GM21723 (cell line): ENCODE measurements at regions not wholly inside any gene's neighbourhood (a gene's known extent, or its start where the extent isn't known, plus 50 kb on each side); places are given as distances from the start of the nearest gene placed in this dataset.
"Not testable (repeated sequence)": the region's sequence is repeated elsewhere in the genome, so short reads cannot be mapped to it uniquely, and the experiment has no call there.

Experiments used
- ATAC-seq: cut with Tn5 transposase; IDR thresholded peaks from one replicate; pipeline ENCODE4 v1.9.1; 2021; ENCODE audit warnings: mild to moderate bottlenecking, moderate library complexity; ENCODE audit not compliant: unreplicated experiment

DNA sequence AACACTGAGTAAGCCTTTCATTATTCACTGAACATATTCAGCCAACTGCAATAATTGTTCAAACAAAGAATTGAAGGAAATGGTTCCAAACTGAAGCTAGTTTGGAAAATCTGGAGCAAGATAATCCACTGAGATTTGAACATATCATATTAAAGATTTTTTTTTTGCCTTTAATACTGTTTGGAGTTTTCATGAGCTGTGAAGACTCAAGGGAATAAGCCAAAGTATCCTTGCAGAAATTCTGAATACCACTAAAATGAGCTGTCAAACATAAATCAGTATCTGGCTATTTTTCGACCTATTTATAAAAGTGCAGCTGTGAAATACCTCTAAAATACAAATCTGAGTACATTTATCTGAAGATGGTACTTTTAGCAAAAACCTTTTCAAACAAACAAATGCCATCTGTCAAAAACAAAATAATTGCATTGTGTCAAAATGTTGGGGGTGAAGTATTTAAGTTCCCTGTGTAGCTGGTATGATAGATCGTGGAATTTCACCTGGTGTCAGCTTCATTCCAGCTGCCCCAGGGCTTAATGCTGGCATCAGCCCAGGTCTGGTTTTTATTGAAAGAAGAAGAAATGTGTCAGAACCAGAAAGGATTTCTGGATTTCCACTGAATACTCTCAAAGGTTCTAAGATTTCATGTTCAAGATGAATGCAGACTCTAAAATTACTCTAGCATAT lies 149.0 kb upstream of the GRAMD2B start:
- ATAC-seq, result no peak

GRCh38 chr5:126274763-126275125 lies 148.5 kb upstream of the GRAMD2B start:
- no peak for ATAC-seq

DNA sequence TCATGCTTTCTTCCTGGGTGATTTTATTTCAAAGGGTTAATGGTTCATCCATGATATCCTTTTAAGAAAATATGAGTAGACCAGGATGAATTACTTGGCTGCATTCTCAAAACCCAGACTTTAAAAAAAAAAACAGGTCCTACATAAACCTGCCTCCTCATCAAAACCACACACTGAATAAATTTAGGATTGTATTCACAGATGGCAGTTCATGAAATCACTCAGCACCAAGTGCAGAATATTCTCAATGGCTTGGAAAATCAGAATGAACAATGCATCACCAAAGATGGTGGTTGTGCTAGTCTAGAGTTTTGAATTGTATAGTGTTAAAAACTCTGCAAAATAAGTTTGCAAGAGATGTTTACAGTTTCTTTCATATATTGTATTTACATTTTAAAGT lies 145.4 kb upstream of the GRAMD2B start:
- no peak for ATAC-seq

DNA sequence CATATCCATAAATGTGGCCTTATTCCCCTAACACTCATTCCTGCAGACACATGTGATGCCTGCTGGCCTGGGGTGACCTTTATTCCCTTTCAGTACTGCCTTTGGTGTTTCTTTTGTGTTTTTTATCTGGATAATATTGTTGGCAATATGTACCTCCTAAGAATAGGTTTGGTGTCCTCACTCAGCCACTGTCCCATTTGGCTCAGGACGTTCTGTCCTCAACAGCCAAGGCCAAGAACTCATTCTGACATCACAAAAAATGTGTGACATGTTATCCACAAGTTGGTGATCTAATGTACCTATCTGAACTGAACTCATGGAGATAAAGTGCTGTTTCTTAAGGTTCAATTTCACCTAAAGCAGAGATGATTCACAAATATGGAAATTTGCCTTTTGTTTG lies 142.9 kb upstream of the GRAMD2B start:
- no peak for ATAC-seq

- no peak for ATAC-seq
Measured at GRCh38 chr5:126280846-126281245, 142.4 kb upstream of the GRAMD2B start.

DNA sequence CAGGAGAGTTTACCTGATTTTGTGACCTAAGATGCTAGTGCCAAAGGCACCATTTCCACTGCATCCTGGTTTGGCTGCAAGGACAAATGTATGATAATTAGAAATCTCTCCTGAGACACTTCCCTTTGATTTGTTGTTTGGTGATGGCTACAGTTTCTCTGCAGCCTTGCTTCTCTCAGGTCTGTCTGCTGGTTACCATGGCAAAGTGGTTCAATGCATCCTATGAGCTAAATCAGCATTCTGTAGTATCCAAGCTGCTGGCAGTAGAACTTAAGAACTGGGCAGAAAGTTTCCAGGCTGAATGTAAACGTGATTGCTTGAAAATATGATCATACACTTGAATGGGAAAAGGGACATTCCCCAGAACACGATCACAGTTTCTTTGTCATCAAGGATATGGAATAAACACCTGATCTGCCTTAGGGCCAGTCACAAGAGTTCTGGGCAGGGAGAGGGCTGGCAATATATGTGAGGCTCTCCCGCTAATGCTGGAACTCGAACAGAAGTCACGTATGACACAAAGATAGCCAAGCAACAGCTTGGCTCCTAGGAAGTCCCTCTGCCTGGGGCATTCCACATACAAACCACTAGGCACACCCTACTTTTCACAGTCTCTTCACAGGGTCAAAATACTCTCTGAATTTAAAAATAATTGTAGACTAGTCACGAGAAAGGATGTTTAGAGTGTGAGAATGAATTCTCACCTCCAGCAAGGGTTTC lies 138.1 kb upstream of the GRAMD2B start:
- ATAC-seq, result no peak

- ATAC-seq, result not testable (repeated sequence)
Measured at GRCh38 chr5:126296121-126296520, 127.1 kb upstream of the GRAMD2B start.

- ATAC-seq, result no peak
Measured at GRCh38 chr5:126300293-126300692, 122.9 kb upstream of the GRAMD2B start.

GRCh38 chr5:126301056-126301455 lies 122.2 kb upstream of the GRAMD2B start:
- ATAC-seq, result no peak

DNA sequence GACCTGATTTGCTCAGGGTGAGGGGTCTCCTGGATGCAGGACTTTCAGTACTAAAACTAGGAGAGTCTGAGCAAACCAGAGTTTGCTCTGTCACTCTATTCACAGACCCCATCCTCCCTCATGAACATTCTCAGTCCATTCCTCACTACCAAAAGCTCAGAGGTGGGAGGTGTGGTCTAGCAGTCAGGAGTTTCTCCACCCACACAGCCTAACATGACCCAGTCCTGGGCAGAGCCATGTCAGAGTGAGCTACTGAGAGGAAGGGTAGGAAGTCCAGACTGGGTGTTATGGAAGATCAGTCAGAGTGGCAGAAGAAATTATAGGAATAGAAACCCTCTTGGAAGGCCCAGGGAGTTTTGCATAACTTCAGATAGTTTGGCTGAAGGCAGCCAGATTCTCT lies 113.3 kb upstream of the GRAMD2B start:
- no peak for ATAC-seq

DNA sequence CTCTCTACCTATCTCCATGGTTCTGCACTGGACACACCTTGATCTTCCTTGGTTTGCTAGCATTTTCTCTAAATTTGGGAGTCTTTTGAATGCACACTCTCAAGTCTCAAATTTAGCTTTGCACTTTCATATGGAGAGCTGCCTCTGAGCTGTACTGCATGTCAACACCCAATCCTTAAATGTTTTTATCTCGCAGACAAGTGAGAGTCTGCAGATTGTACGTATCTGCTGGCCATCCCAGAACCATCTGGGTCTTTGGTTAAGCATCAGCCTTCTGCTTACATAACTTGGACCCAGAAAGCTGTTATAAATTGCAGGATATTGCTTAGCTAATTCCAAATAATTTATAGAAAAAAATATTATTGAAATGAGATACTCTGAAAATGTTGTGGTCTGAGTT lies 111.4 kb upstream of the GRAMD2B start:
- no peak for ATAC-seq

- ATAC-seq, result no peak
Measured at GRCh38 chr5:126315341-126315740, 107.9 kb upstream of the GRAMD2B start.

- no peak for ATAC-seq
Measured at GRCh38 chr5:126332326-126332725, 90.9 kb upstream of the GRAMD2B start.

DNA sequence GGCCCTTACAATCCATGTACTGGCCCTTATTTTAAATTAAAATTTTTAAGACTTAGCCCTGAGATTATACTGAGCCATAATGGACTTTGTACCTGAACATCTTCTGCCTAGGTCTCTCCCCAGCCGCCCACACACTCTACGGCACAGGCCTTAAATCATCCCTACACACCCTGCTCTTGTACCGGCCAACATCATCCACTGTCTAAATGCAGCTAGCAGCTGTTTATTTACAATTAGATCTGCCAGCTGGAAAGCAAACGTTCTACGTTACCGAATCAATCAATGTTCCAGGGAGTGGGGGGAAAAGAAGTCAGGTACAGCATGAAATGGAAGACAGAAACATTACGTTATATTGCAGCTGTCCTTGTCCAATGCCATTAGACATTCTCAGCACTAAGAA lies 88.4 kb upstream of the GRAMD2B start:
- no peak for ATAC-seq

- no peak for ATAC-seq
Measured at GRCh38 chr5:126335886-126336285, 87.3 kb upstream of the GRAMD2B start.

DNA sequence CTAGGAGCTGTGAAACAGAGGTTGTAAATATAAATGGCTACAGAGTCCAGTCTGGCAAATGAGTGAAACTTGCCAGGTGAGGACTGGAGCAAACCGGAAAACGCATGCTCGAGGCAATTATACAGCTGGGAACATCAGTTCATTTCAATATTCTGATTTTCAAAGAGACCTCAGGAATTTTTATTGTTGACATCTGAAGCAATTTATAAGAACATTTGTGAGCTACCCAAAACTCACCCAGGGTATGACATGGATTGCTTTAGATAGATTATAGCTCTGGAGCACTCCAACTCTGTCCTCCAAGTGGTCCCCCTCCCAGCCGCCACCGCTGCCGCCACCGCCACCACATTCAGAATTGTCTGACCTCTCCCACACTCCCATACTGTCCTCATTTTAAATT lies 84.6 kb upstream of the GRAMD2B start:
- ATAC-seq, result no peak

- peak; percentile 71 for ATAC-seq
Measured at GRCh38 chr5:126339215-126339805, 83.9 kb upstream of the GRAMD2B start.

DNA sequence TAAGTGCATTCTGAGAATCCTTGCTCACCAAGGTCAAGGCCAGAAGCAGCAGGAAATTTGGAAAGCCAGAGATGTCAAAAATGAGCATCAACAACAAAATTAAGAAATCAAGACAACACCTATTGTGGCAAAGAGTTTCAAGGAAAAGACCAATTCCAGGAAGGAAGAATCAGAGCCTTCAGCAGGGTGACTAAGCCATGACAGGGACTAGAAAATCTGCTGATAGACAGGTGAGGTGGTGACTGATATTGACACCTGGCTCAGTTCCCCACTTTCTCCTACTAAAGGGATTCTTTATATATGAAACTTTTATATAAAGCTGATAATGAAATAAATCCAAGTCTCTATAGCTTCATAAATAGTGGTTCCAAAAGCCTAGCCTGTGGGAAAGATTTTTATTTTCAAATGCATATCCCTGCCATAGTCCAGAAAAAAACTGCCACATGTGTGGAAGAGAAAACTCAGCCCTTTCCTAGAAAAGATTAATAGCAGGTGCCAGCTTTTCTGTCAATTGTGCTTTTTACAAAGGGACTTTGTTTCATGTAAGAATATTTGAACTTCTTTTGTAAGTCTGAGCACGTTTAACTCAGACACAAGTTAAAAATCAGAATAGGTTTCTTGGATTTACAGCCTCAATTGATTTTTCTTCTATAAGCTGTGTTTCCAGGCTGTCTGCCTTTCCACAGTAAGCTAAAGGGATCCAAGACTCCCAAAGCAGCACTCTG lies 81.1 kb upstream of the GRAMD2B start:
- ATAC-seq, result no peak

DNA sequence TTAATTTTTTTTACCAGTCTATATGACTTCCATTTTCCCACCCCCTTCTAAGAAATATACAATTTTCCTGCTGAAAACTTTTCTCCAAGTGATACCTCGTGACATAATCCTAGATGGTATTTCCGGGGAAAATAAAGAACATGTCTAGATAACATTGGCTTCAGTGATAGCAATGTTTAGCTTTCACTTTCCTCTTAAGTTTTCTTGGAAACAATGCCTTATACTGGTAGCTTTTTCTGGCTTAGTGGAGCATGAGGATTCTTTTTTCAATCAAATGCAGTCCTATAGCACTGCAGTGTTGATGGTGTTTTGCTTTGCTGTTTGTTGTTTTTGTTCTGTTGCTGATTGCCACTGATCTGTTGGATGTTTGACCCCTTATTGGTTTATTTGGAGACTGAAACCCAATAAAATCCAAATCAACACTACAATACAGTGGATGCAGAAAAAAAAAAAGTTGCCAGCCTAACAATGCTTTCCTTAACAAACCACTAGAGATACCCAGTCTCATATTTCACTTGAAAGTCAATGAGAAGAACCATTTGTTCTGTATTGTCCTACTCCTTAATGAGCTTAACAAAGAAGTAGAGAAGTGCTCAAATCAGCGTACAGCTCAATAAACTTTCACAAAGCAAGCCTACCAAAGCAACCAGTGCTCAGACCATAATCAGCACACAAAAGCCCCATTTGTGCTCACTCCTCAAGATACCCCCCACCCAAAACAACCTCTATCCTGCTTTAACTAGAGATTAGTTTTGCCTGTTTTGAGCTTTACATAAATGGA lies 74.2 kb upstream of the GRAMD2B start:
- ATAC-seq, result no peak

DNA sequence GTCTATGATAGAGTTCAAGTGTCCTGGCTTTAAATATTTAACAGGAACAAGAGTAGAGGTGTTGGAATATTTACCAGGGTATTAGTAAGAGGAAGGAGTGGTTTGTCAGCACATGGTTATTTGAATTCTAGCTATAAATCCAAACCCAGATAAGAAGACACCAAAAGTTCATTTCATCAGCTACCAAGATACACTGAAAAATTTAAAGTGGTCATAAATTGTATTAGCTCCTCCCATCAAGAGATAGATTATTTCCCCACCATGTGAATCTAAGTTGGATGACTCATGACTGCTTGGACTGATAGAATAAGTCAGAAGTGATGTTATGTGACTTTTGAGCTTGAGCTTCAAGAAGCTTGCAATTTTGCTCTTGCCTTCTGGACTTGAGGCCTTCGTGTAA lies 72.1 kb upstream of the GRAMD2B start:
- no peak for ATAC-seq
